ENCODE measurements at regions not wholly inside any gene's neighbourhood (a gene's known extent, or its start where the extent isn't known, plus 50 kb on each side); places are given as distances from the start of the nearest gene placed in this dataset.

- TF ChIP-seq POLR2AphosphoS5 (IDR thresholded peaks at IDR 0.05) (no peak), POLR2A (IDR thresholded peaks at IDR 0.05) (no peak)
- TF ChIP-seq, protein P1, sequence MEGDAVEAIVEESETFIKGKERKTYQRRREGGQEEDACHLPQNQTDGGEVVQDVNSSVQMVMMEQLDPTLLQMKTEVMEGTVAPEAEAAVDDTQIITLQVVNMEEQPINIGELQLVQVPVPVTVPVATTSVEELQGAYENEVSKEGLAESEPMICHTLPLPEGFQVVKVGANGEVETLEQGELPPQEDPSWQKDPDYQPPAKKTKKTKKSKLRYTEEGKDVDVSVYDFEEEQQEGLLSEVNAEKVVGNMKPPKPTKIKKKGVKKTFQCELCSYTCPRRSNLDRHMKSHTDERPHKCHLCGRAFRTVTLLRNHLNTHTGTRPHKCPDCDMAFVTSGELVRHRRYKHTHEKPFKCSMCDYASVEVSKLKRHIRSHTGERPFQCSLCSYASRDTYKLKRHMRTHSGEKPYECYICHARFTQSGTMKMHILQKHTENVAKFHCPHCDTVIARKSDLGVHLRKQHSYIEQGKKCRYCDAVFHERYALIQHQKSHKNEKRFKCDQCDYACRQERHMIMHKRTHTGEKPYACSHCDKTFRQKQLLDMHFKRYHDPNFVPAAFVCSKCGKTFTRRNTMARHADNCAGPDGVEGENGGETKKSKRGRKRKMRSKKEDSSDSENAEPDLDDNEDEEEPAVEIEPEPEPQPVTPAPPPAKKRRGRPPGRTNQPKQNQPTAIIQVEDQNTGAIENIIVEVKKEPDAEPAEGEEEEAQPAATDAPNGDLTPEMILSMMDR (IDR thresholded peaks at IDR 0.05): no peak
Observed at GRCh38 chr10:24096281-24096680, 112.7 kb upstream of the KIAA1217 start.
